ENCODE measurements at regions not wholly inside any gene's neighbourhood (a gene's known extent, or its start where the extent isn't known, plus 50 kb on each side); places are given as distances from the start of the nearest gene placed in this dataset.

DNA sequence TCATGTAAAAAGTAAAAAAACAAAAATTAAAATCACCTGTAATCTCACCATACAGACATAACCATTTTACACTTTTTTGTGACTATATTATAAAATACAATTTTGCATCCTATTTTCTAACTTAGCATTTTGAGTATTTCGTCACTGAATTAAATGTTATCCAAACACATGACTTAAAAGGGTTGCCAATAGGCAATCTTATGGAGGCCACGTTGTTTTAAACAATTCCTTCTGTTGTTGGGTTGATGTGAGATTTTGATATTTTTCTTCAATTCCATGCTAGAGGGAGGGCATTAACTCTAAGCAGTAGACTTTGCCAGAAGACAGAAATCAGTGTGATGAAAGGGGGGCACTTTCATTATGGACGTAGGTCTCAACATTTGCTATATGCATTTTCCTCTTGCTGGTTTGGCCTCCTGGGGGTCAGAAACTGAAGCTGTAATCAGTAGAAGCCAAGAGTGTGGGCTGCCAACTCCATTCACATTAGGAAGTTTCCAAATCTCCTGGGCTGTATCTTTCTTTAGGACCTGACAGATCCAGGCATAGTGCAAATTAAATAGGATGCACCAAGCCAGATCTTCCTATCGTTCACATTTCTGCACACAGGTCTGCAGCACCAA, 614.2 kb upstream of the CLINT1 start:
- Histone ChIP-seq H3K4me1 (ENCODE audit: control insufficient read depth, insufficient read depth, low read length) (peaks cover 19% of the 10 kb centered on the region), H3K27ac (ENCODE audit: low read length) (peak overlapping the region; percentile 57), H3K27me3 (ENCODE audit: control insufficient read depth, insufficient read depth, low read length) (no peaks in the 10 kb centered on the region), H3K36me3 (ENCODE audit: control insufficient read depth, insufficient read depth, low read length) (no peaks in the 10 kb centered on the region), H3K4me3 (ENCODE audit: low read length) (no peak overlapping the region), H3K9me3 (replicated peaks; ENCODE audit: control insufficient read depth, low read depth, low read length) (peaks cover 2% of the 10 kb centered on the region)
- WGBS (ENCODE audit: insufficient coverage): 10% methylated on average over 2 of the region's 4 CpGs
- peak; percentile 89 for DNase-seq

DNA sequence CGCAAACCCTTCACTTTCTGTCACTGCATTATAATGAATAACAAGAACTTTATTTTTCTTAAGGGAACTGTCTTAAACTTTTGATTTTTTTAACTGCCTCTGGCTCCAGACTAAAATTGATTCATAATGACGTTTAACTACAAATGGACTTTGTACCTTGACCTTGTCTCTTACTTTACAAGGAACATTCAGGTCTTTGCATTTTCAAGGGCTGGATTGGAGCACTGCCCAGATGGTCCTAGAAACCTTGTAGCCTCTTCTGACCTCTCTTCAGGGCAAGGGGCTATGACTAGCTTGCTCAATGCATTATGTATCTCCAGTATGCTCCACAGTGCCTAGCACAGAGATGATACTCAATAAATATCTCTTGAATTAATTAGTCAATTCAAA, 612.6 kb upstream of the CLINT1 start:
- DNase-seq: no peak
- Histone ChIP-seq H3K4me3 (ENCODE audit: low read length) (no peak overlapping the region), H3K27me3 (ENCODE audit: control insufficient read depth, insufficient read depth, low read length) (no peaks in the 10 kb centered on the region), H3K9me3 (replicated peaks; ENCODE audit: control insufficient read depth, low read depth, low read length) (peaks cover 2% of the 10 kb centered on the region), H3K27ac (ENCODE audit: low read length) (peak overlapping the region; percentile 14), H3K4me1 (ENCODE audit: control insufficient read depth, insufficient read depth, low read length) (peaks cover 20% of the 10 kb centered on the region), H3K36me3 (ENCODE audit: control insufficient read depth, insufficient read depth, low read length) (no peaks in the 10 kb centered on the region)
- 0% methylated on average over 1 of the region's 2 CpGs for WGBS (ENCODE audit: insufficient coverage)

DNA sequence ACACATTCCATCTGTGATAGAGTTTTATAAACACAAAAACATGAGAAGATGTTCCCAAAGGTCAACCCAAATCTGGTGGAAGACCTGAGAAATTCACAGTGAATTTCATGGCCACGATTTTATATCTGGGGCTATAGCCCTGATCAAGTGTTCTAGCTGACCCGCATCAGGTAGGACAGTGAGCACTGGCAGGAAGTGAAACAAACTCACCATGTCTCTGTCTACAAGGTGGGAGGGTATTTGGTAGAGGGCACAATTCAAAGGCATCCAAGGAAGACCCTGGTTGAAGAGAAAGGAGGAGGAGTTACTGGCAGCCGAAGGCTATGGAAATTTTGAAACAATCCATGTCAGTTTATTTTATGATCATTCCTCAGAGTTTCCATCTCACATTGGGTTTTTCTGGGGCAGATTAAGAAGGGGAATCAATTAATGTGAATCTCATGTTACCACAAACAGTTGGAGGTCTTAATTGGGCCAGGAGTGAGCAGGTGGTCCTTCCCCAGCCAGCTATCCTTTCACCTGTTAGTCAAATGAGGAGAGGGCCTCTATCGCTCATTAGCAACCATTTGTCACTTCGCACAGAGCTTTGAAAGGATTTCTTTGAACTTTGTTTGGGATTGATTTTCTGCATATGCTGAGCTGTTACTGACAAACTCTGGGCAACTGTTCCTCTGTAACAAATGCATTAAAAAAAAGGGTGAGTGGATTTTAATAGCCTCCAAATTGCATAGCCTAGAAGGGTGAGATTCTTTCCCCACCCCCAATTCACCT, 612.0 kb upstream of the CLINT1 start:
- Histone ChIP-seq H3K27ac (ENCODE audit: low read length) (peak overlapping the region; percentile 15), H3K4me1 (ENCODE audit: control insufficient read depth, insufficient read depth, low read length) (peaks cover 21% of the 10 kb centered on the region), H3K4me3 (ENCODE audit: low read length) (no peak overlapping the region), H3K36me3 (ENCODE audit: control insufficient read depth, insufficient read depth, low read length) (no peaks in the 10 kb centered on the region), H3K27me3 (ENCODE audit: control insufficient read depth, insufficient read depth, low read length) (no peaks in the 10 kb centered on the region), H3K9me3 (replicated peaks; ENCODE audit: control insufficient read depth, low read depth, low read length) (peaks cover 2% of the 10 kb centered on the region)
- peak; percentile 67 for DNase-seq
- WGBS (ENCODE audit: insufficient coverage): no CpG with 5 or more reads among the region's 5 CpGs

DNA sequence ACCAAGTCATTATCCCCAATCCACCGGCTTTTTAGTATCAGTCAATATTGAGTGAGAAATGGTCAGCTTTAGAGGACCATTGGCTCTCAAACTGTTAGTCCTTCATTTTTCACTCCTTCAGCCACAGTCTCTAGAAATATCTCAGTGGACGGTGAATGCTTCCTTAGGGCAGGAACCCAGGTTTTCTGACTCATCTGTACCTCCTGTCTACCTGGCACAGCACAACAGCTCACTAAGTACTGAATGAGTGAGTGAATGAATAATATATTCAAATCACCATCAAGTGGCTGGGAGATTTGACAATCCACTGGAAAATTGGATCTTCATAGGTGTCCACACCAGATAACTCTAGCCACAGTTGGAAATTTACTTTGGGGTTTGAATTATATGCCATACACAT, 609.5 kb upstream of the CLINT1 start:
- H3K36me3 ChIP-seq (ENCODE audit: control insufficient read depth, insufficient read depth, low read length): no peaks in the 10 kb centered on the region
- peaks cover 2% of the 10 kb centered on the region for H3K9me3 ChIP-seq (replicated peaks; ENCODE audit: control insufficient read depth, low read depth, low read length)
- WGBS (ENCODE audit: insufficient coverage): no CpG with 5 or more reads among the region's 2 CpGs

DNA sequence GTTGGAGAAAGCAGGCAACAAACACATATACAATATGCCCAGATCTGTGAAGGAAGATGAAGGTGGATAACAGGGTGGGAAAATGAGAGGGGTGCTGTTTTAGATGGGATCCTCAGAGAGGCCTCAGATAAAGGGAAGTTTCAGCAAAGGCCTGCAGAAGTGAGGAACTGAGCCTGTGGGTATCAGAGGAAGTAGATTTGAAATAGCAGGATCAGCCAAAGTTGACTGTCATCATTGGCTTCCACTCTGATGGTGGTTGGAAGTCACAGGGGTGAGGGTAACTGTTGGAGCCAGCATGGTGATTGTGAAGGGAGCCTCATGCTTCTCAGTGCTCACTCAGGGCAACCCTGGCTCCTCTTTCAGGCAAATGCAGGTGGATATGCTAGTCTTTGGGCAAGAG, 607.2 kb upstream of the CLINT1 start:
- Histone ChIP-seq H3K4me1 (ENCODE audit: control insufficient read depth, insufficient read depth, low read length) (peaks cover 26% of the 10 kb centered on the region), H3K9me3 (replicated peaks; ENCODE audit: control insufficient read depth, low read depth, low read length) (peaks cover 2% of the 10 kb centered on the region), H3K27me3 (ENCODE audit: control insufficient read depth, insufficient read depth, low read length) (no peaks in the 10 kb centered on the region), H3K36me3 (ENCODE audit: control insufficient read depth, insufficient read depth, low read length) (no peaks in the 10 kb centered on the region), H3K4me3 (ENCODE audit: low read length) (no peak overlapping the region), H3K27ac (ENCODE audit: low read length) (no peak overlapping the region)
- no peak for DNase-seq

More for the DNA sequence above, 609.5 kb upstream of the CLINT1 start:
- Histone ChIP-seq H3K4me3 (ENCODE audit: low read length) (no peak overlapping the region), H3K27ac (ENCODE audit: low read length) (no peak overlapping the region), H3K27me3 (ENCODE audit: control insufficient read depth, insufficient read depth, low read length) (no peaks in the 10 kb centered on the region), H3K4me1 (ENCODE audit: control insufficient read depth, insufficient read depth, low read length) (peaks cover 25% of the 10 kb centered on the region)
- peak; percentile 77 for DNase-seq

DNA sequence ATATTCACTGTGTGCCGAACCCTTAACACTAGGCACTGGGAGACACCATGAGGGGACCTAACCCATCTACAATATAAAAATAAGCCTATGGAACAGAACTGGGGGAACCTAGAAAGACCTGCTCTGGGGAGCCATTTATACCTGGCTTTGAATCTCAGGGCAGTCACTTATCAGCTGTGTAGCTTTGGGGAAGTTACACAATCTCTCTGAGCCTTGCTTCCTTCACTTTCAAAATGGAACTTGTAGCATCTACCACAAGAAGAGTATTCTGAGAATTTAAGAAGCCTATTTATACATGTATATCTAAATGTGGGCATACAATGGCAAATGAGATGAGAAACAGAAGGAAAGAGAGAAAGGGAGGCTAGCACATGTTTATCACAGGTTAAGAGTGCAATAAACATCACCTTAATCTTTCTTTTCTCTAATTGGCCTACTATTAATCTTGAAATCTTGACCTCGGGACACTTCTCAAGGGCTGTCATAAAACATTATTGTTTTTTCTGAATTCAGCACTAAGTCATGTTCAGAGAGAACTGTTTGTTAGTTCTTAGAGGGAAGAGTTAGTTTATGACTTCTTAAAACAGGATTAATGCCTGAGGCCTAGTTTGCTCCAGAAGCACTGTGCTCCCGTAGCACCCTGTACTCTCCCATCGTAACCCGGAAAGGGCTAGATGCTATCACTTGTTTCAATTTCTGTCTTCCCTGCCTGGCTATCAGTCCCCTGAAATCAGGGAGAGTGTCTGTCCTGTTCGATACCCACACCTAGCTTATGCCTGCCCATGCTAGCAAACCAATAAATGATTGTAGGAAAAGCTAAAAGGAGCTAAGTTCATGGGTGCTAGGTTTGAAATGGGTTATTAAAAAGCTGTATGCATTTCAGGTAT, 606.4 kb upstream of the CLINT1 start:
- Histone ChIP-seq H3K36me3 (ENCODE audit: control insufficient read depth, insufficient read depth, low read length) (no peaks in the 10 kb centered on the region), H3K9me3 (replicated peaks; ENCODE audit: control insufficient read depth, low read depth, low read length) (peaks cover 2% of the 10 kb centered on the region), H3K27ac (ENCODE audit: low read length) (peak overlapping the region; percentile 54), H3K4me1 (ENCODE audit: control insufficient read depth, insufficient read depth, low read length) (peaks cover 24% of the 10 kb centered on the region), H3K4me3 (ENCODE audit: low read length) (no peak overlapping the region), H3K27me3 (ENCODE audit: control insufficient read depth, insufficient read depth, low read length) (no peaks in the 10 kb centered on the region)
- WGBS (ENCODE audit: insufficient coverage): 83% methylated on average over 3 of the region's 6 CpGs
- DNase-seq: no peak

DNA sequence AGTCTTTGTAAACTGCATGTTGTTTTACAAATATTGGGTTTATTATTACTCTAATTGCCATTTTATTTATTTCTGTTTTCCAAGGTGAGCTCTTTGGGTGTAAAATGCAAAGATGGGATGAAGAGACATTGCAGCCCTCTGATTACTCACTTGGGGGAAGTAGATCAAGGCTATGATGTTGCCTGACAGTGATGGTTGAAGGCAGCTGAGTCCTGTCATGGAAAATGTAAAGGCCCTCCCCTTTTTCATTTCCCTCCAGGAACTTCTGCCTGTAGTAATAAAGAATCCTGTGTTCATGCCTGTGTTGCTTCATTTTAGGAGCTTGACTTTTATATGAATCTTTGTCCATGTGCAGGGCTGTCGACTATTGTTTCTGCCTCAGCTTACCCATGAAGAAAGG, 605.4 kb upstream of the CLINT1 start:
- WGBS (ENCODE audit: insufficient coverage): no CpG with 5 or more reads among the region's 1 CpG
- Histone ChIP-seq H3K27me3 (ENCODE audit: control insufficient read depth, insufficient read depth, low read length) (no peaks in the 10 kb centered on the region), H3K36me3 (ENCODE audit: control insufficient read depth, insufficient read depth, low read length) (no peaks in the 10 kb centered on the region), H3K27ac (ENCODE audit: low read length) (peak overlapping the region; percentile 54), H3K4me1 (ENCODE audit: control insufficient read depth, insufficient read depth, low read length) (peaks cover 24% of the 10 kb centered on the region), H3K4me3 (ENCODE audit: low read length) (no peak overlapping the region), H3K9me3 (replicated peaks; ENCODE audit: control insufficient read depth, low read depth, low read length) (peaks cover 2% of the 10 kb centered on the region)
- DNase-seq: peak; percentile 86

DNA sequence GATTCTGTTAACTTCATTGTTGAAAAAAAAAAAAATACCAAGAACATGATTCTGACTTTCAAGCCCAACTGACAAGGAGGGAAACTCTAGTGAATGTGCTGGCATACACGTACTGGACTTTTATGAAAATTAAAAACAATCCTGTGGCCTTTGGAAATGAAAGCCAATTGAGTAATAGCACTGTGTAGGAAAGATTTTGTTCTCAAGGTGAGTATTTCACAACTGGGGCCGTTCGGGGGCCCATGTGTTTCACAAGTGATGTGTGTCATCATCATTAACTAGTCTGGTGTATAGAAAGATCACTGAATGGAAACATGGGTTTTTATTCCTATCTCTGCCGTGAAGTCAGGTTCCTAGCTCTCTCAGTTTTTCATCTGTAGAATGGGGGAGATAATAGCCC, 605.0 kb upstream of the CLINT1 start:
- no peaks in the 10 kb centered on the region for H3K9me3 ChIP-seq (replicated peaks; ENCODE audit: control insufficient read depth, low read depth, low read length)
- H3K27me3 ChIP-seq (ENCODE audit: control insufficient read depth, insufficient read depth, low read length): no peaks in the 10 kb centered on the region
- H3K4me3 ChIP-seq (ENCODE audit: low read length): no peak overlapping the region
- peak overlapping the region; percentile 54 for H3K27ac ChIP-seq (ENCODE audit: low read length)
- H3K4me1 ChIP-seq (ENCODE audit: control insufficient read depth, insufficient read depth, low read length): peaks cover 24% of the 10 kb centered on the region
- peak; percentile 84 for DNase-seq
- no peaks in the 10 kb centered on the region for H3K36me3 ChIP-seq (ENCODE audit: control insufficient read depth, insufficient read depth, low read length)
- WGBS (ENCODE audit: insufficient coverage): 60% methylated on average over 3 of the region's 4 CpGs

DNA sequence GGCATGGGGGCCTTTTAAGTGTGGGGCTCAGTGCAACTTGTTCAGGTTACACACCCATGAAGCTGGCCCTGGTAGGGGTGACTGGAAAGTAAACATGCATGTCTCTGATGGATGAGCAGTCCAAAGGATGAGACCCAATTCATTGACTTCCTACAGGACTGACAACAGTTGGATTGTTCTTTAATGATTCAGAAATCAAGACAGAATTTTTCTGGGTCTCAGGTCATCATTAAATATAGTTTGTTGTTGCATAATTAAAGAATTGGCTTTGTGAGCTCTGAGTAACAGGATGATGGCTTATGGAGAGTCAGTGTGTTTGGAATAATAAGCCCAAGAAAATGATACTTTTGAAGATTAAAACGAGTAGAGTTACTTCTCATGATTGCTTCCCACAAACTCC, 604.2 kb upstream of the CLINT1 start:
- peaks cover 24% of the 10 kb centered on the region for H3K4me1 ChIP-seq (ENCODE audit: control insufficient read depth, insufficient read depth, low read length)
- H3K4me3 ChIP-seq (ENCODE audit: low read length): no peak overlapping the region
- no peak for DNase-seq
- H3K27ac ChIP-seq (ENCODE audit: low read length): no peak overlapping the region
- H3K36me3 ChIP-seq (ENCODE audit: control insufficient read depth, insufficient read depth, low read length): no peaks in the 10 kb centered on the region
- H3K27me3 ChIP-seq (ENCODE audit: control insufficient read depth, insufficient read depth, low read length): no peaks in the 10 kb centered on the region
- no peaks in the 10 kb centered on the region for H3K9me3 ChIP-seq (replicated peaks; ENCODE audit: control insufficient read depth, low read depth, low read length)
- WGBS (ENCODE audit: insufficient coverage): no CpG with 5 or more reads among the region's 1 CpG

Data from muscle of leg (tissue), 3 donors.